WTC11 (cell line): ENCODE measurements at regions not wholly inside any gene's neighbourhood (a gene's known extent, or its start where the extent isn't known, plus 50 kb on each side); places are given as distances from the start of the nearest gene placed in this dataset.

Source experiments
- CREM ChIP-seq: sonication (generic); formaldehyde crosslinking; IDR thresholded peaks from 2 replicates; pipeline ENCODE4 v1.8.1; 2022; ENCODE audit warnings: mild to moderate bottlenecking, missing genetic modification reagents, moderate library complexity
- CTCF ChIP-seq: fragments of 200-600 bp; IDR thresholded peaks from 2 replicates; pipeline ENCODE4 v1.8.0; 2022; ENCODE audit warnings: antibody characterized with exemption
- NFYB ChIP-seq: sonication (generic); formaldehyde crosslinking; conservative IDR thresholded peaks from 2 replicates; pipeline ENCODE4 v1.8.0; 2022; ENCODE audit warnings: low read depth, missing genetic modification reagents
- NR1H2 ChIP-seq: sonication (generic); formaldehyde crosslinking; IDR thresholded peaks from 2 replicates; pipeline ENCODE4 v1.9.0; 2021; ENCODE audit warnings: mild to moderate bottlenecking, moderate library complexity, missing genetic modification reagents
- NR3C1 ChIP-seq: sonication (generic); formaldehyde crosslinking; conservative IDR thresholded peaks from 2 replicates; pipeline ENCODE4 v1.8.1; 2023; ENCODE audit warnings: low read depth, mild to moderate bottlenecking, missing genetic modification reagents
- SP1 ChIP-seq: sonication (generic); formaldehyde crosslinking; conservative IDR thresholded peaks from 2 replicates; pipeline ENCODE4 v1.8.1; 2022; ENCODE audit warnings: missing genetic modification reagents
- ZNF263 ChIP-seq: sonication (generic); formaldehyde crosslinking; IDR thresholded peaks from 2 replicates; pipeline ENCODE4 v1.8.1; 2022; ENCODE audit warnings: low read depth, mild to moderate bottlenecking, moderate library complexity, missing genetic modification reagents
- ZNF317 ChIP-seq: sonication (generic); formaldehyde crosslinking; IDR thresholded peaks from 2 replicates; pipeline ENCODE4 v1.8.1; 2023; ENCODE audit warnings: low read depth, mild to moderate bottlenecking, moderate library complexity, missing genetic modification reagents, borderline replicate concordance
- ZSCAN18 ChIP-seq: fragments of 250-450 bp; sonication (Bioruptor Pico); IDR thresholded peaks from 2 replicates; pipeline ENCODE4 v2.1.2; 2022; ENCODE audit warnings: mild to moderate bottlenecking, moderate library complexity
- TF ChIP-seq, protein P1 (sequence below): sonication (generic); formaldehyde crosslinking; conservative IDR thresholded peaks from 2 replicates; pipeline ENCODE4 v1.8.1; 2022; ENCODE audit warnings: mild to moderate bottlenecking, missing genetic modification reagents
- TF ChIP-seq, protein P2 (sequence below): sonication (generic); formaldehyde crosslinking; IDR thresholded peaks from 2 replicates; pipeline ENCODE4 v1.8.0; 2022; ENCODE audit warnings: mild to moderate bottlenecking, missing genetic modification reagents
- TF ChIP-seq, protein P3 (sequence below): sonication (generic); formaldehyde crosslinking; IDR thresholded peaks from 2 replicates; pipeline ENCODE4 v1.8.1; 2022; ENCODE audit warnings: low read depth, missing genetic modification reagents, borderline replicate concordance
- TF ChIP-seq, protein P4 (sequence below): sonication (generic); formaldehyde crosslinking; IDR thresholded peaks from 2 replicates; pipeline ENCODE4 v1.8.0; 2022; ENCODE audit warnings: mild to moderate bottlenecking, missing genetic modification reagents

DNA sequence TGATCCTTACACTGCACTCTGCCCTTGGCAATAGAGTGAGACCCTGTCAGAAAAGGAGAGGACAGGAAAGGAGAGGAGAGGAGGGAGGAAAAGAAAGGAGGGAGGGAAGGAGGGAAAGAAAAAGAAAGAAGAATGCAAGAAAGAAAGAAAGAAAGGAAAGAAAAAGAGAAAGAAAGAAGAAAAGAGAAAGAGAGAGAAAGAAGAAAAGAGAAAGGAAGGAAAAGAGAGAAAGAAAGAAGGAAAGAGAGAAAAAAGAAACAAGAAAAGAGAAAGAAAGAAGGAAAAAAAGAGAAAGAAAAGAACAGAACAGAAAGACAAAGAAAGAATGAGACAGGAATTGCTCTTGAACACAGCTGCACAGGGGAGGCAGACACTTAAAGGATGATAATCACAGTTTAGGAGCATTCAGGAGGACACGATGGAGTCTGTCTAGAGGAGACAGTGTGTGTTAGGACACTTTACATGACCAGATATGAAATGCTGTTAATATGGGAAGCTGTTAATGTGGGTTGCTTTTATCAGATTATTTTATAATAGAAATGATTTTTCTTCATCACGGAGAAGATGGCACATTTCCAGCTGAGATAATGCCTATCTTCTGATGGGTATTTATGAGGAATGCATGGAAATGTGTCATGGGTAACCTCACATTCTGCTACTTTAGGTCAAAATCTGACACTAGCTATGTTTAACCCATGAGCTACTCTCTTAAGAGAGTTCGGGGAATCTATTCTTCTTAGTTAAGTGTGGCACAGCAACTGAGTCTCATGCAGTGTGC lies 160.5 kb downstream of the BAMBI start:
- TF ChIP-seq, protein P1, sequence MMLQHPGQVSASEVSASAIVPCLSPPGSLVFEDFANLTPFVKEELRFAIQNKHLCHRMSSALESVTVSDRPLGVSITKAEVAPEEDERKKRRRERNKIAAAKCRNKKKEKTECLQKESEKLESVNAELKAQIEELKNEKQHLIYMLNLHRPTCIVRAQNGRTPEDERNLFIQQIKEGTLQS (CRISPR knock-in tag): no peak
- TF ChIP-seq CTCF (no peak), SP1 (CRISPR knock-in tag) (no peak), NFYB (CRISPR knock-in tag) (no peak), ZNF317 (no peak), NR1H2 (no peak), ZSCAN18 (CRISPR knock-in tag) (no peak), ZNF263 (CRISPR knock-in tag) (no peak), NR3C1 (CRISPR knock-in tag) (no peak), CREM (CRISPR knock-in tag) (no peak)
- TF ChIP-seq, protein P2, sequence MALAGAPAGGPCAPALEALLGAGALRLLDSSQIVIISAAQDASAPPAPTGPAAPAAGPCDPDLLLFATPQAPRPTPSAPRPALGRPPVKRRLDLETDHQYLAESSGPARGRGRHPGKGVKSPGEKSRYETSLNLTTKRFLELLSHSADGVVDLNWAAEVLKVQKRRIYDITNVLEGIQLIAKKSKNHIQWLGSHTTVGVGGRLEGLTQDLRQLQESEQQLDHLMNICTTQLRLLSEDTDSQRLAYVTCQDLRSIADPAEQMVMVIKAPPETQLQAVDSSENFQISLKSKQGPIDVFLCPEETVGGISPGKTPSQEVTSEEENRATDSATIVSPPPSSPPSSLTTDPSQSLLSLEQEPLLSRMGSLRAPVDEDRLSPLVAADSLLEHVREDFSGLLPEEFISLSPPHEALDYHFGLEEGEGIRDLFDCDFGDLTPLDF (CRISPR knock-in tag): no peak
- TF ChIP-seq, protein P3, sequence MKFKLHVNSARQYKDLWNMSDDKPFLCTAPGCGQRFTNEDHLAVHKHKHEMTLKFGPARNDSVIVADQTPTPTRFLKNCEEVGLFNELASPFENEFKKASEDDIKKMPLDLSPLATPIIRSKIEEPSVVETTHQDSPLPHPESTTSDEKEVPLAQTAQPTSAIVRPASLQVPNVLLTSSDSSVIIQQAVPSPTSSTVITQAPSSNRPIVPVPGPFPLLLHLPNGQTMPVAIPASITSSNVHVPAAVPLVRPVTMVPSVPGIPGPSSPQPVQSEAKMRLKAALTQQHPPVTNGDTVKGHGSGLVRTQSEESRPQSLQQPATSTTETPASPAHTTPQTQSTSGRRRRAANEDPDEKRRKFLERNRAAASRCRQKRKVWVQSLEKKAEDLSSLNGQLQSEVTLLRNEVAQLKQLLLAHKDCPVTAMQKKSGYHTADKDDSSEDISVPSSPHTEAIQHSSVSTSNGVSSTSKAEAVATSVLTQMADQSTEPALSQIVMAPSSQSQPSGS: no peak
- TF ChIP-seq, protein P4, sequence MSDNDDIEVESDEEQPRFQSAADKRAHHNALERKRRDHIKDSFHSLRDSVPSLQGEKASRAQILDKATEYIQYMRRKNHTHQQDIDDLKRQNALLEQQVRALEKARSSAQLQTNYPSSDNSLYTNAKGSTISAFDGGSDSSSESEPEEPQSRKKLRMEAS (CRISPR knock-in tag): no peak
